K562 (cell line): ENCODE measurements at regions not wholly inside any gene's neighbourhood (a gene's known extent, or its start where the extent isn't known, plus 50 kb on each side); places are given as distances from the start of the nearest gene placed in this dataset.

ENCODE experiments used
- ATAC-seq: fragments of 200-7000 bp; cut with Tn5 transposase; 3 replicates; pipeline ENCODE4 v1.9.1; 2020; ENCODE audit warnings: moderate library complexity
- BruUV-seq: library from RNA; stranded (reverse); fragments of 400-500 nt; replicated peaks from 2 replicates; lab custom pipeline; 2021; lab: Mats Ljungman, UMichigan
- CTCF ChIA-PET: fragments of 300-600 bp; formaldehyde crosslinking; extraction: SDS; loops from one replicate; lab custom pipeline; 2021; ENCODE audit warnings: low intra/inter-chr PET ratio; lab: Yijun Ruan, JAX
- POLR2A ChIA-PET: fragments of 300-600, 350-650 bp; sonication (Branson Sonifier 250); formaldehyde crosslinking; extraction: SDS; loops from one replicate; lab custom pipeline; 2021; ENCODE audit warnings: antibody characterized with exemption, inconsistent platforms; lab: Yijun Ruan, JAX
- DNase-seq, 4 experiments: peaks; one replicate each; pipeline versions ENCODE4 v3.0.0 to v3.0.0-alpha.2; 2011 to 2018; ENCODE audit warnings: low spot score in 3 of 4, mixed read lengths in 3 of 4; ENCODE audit errors: extremely low read depth in 1 of 4
- FAIRE-seq: peaks from 2 replicates; lab custom pipeline; 2011; peaks lifted over from hg19 to GRCh38; lab: Jason Lieb, UNC
- H2AFZ ChIP-seq: 2 replicates; pipeline ENCODE4 v1.6.0; 2011; ENCODE audit warnings: low read depth, low read length, control low read depth, inconsistent platforms
- H3K27ac ChIP-seq: fragments of 200-600 bp; 3 replicates; pipeline ENCODE4 v1.8.0; 2011; ENCODE audit warnings: low read depth, mild to moderate bottlenecking, control low read depth, inconsistent platforms, low read length, moderate library complexity, mixed read lengths; ENCODE audit errors: extremely low read depth
- H3K27me3 ChIP-seq, 2 experiments: fragments of 300-600 bp in 1 of 2; 2 replicates in 1 of 2; 3 replicates in 1 of 2; pipeline versions ENCODE4 v1.6.0 to v1.8.0; 2011; ENCODE audit warnings: inconsistent platforms in 2 of 2, low read length in 2 of 2, mild to moderate bottlenecking in 1 of 2, mixed read lengths in 1 of 2, moderate library complexity in 1 of 2; ENCODE audit not compliant: control insufficient read depth in 2 of 2, insufficient read depth in 2 of 2
- H3K36me3 ChIP-seq: fragments of 300-600 bp; 3 replicates; pipeline ENCODE4 v1.8.0; 2011; ENCODE audit warnings: mild to moderate bottlenecking, low read length, inconsistent platforms; ENCODE audit not compliant: control insufficient read depth, insufficient read depth
- H3K4me1 ChIP-seq, 2 experiments: fragments of 200-600 bp in 1 of 2; replicated peaks in 1 of 2; 2 replicates in 1 of 2; 3 replicates in 1 of 2; pipeline versions ENCODE4 v1.5.1 to v1.8.0; 2011; ENCODE audit warnings: inconsistent platforms in 2 of 2, low read length in 2 of 2, mild to moderate bottlenecking in 1 of 2, mixed read lengths in 1 of 2, moderate library complexity in 1 of 2; ENCODE audit not compliant: control insufficient read depth in 2 of 2, insufficient read depth in 2 of 2
- H3K4me2 ChIP-seq: 2 replicates; pipeline ENCODE4 v1.6.1; 2011; ENCODE audit warnings: low read length, control low read depth, inconsistent platforms, mixed read lengths; ENCODE audit not compliant: insufficient read depth
- H3K4me3 ChIP-seq: fragments of 200-600 bp; sonication (generic), shearing (Covaris generic); 2 replicates; pipeline ENCODE4 v1.5.1; 2016; ENCODE audit warnings: control low read depth, inconsistent platforms
- H3K79me2 ChIP-seq: fragments of 200-600 bp; 3 replicates; pipeline ENCODE4 v1.8.0; 2011; ENCODE audit warnings: low read length, inconsistent platforms; ENCODE audit not compliant: control insufficient read depth, insufficient read depth
- H3K9ac ChIP-seq, 2 experiments: 2 replicates each; pipeline versions ENCODE4 v1.6.0 to v1.6.1; 2011; ENCODE audit warnings: low read depth in 2 of 2, low read length in 2 of 2, control low read depth in 1 of 2, inconsistent platforms in 1 of 2, mild to moderate bottlenecking in 1 of 2, mixed read lengths in 1 of 2; ENCODE audit not compliant: insufficient read depth in 1 of 2
- H3K9me1 ChIP-seq: one replicate; pipeline ENCODE4 v1.6.0; 2011; ENCODE audit warnings: inconsistent platforms, mild to moderate bottlenecking, low read length, moderate library complexity; ENCODE audit not compliant: control insufficient read depth, insufficient read depth
- H3K9me3 ChIP-seq: replicated peaks from 2 replicates; pipeline ENCODE4 v1.5.1; 2011; ENCODE audit warnings: low read depth, low read length, inconsistent platforms; ENCODE audit not compliant: control insufficient read depth, insufficient read depth
- H4K20me1 ChIP-seq: replicated peaks from 2 replicates; pipeline ENCODE4 v1.6.1; 2011; ENCODE audit warnings: low read length, inconsistent platforms, mixed read lengths; ENCODE audit not compliant: control insufficient read depth, insufficient read depth
- FOXP1 ChIP-seq: sonication (generic); formaldehyde crosslinking; IDR thresholded peaks from 2 replicates; pipeline ENCODE4 v1.8.0; 2022; ENCODE audit warnings: mild to moderate bottlenecking, missing genetic modification reagents
- HDAC1 ChIP-seq, 2 experiments: fragments of 450-650 bp; IDR thresholded peaks; 2 replicates each; pipeline ENCODE4 v1.6.1; 2016 to 2017; ENCODE audit warnings: inconsistent platforms in 1 of 2, mild to moderate bottlenecking in 1 of 2, moderate library complexity in 1 of 2
- HES1 ChIP-seq: fragments of 450-650 bp; IDR thresholded peaks from 2 replicates; pipeline ENCODE4 v1.6.1; 2016; ENCODE audit warnings: low read depth, mild to moderate bottlenecking, moderate library complexity
- MTA1 ChIP-seq: fragments of 450-650 bp; IDR thresholded peaks from 2 replicates; pipeline ENCODE4 v1.6.1; 2017; ENCODE audit warnings: borderline replicate concordance
- SRSF9 ChIP-seq: fragments of 200-400 bp; formaldehyde crosslinking; IDR thresholded peaks from 2 replicates; pipeline ENCODE4 v1.6.1; 2017; ENCODE audit warnings: low read depth, low read length, borderline replicate concordance
- UBTF ChIP-seq, 2 experiments: IDR thresholded peaks; 2 replicates each; pipeline ENCODE4 v1.6.1; 2012; ENCODE audit warnings: improper control_type of control experiment in 2 of 2, low read depth in 2 of 2, low read length in 2 of 2, borderline replicate concordance in 1 of 2
- WGBS: fragments of 100-300 bp; shearing (Covaris generic); methylation state at CpG from one replicate; pipeline ENCODE4 v1.1.6; 2016; ENCODE audit warnings: low coverage, mixed read lengths; ENCODE audit not compliant: insufficient coverage; ENCODE audit errors: missing lambda C conversion rate; 5-methylcytosine and 5-hydroxymethylcytosine counted together
- in situ Hi-C: fragments of 300-500 bp; cut with MboI; formaldehyde crosslinking; loops from 4 replicates; pipeline ENCODE4 v1.15.0; 2018; ENCODE audit warnings: inconsistent platforms, mixed read lengths
- intact Hi-C: fragments of 100-400 bp; cut with micrococcal nuclease; formaldehyde crosslinking; loops from 2 replicates; pipeline ENCODE4 v1.14.2; 2022

GRCh38 chr3:15924914-15925313 lies 127.1 kb upstream of the ANKRD28 start:
- H3K9me3 ChIP-seq = no peaks in the 10 kb centered on the region
- TF ChIP-seq HES1 (no peak), UBTF (IDR thresholded peaks at IDR 0.05; ENCODE audit: borderline replicate concordance in 1 of 2, low read depth in 2 of 2, low read length in 2 of 2) (no peak), HDAC1 (IDR thresholded peaks at IDR 0.05) (no peak), SRSF9 (no peak), MTA1 (no peak), FOXP1 (no peak)
- H4K20me1 ChIP-seq = no peaks in the 10 kb centered on the region
- no peak overlapping the region for H3K27ac ChIP-seq
- DNase-seq (no peak), FAIRE-seq (no peak), ATAC-seq (no peak)
- no peak overlapping the region for H3K4me3 ChIP-seq
- H3K36me3 ChIP-seq = no peaks in the 10 kb centered on the region
- intact Hi-C loops = no loop called here
- H3K27me3 ChIP-seq = peaks cover 2 to 4% of the 10 kb centered on the region in 2 experiments; a peak in 2 of 5 replicates
- H3K9ac ChIP-seq = no peak overlapping the region
- 0% methylated on average over 2 of the region's 2 CpGs for WGBS
- POLR2A ChIA-PET = no interaction called here
- no peak overlapping the region for H3K4me2 ChIP-seq
- BruUV-seq = no TSS peak
- H2AFZ ChIP-seq = no peak overlapping the region
- in situ Hi-C loops = no loop called here
- CTCF ChIA-PET = no interaction called here
- no peaks in the 10 kb centered on the region for H3K9me1 ChIP-seq
- H3K79me2 ChIP-seq = no peaks in the 10 kb centered on the region
- H3K4me1 ChIP-seq = no peaks in the 10 kb centered on the region
